Transverse colon (tissue), 3 donors: ENCODE measurements at regions not wholly inside any gene's neighbourhood (a gene's known extent, or its start where the extent isn't known, plus 50 kb on each side); places are given as distances from the start of the nearest gene placed in this dataset.

Experiments
- EP300 ChIP-seq: sonication (generic); formaldehyde crosslinking; IDR thresholded peaks from one replicate; pipeline ENCODE4 v1.6.1; 2017; ENCODE audit warnings: antibody characterized with exemption, low read depth
- POLR2A ChIP-seq: fragments of 450-650 bp; IDR thresholded peaks from one replicate; pipeline ENCODE4 v1.6.1; 2016; ENCODE audit warnings: antibody characterized with exemption, mild to moderate bottlenecking, moderate library complexity
- TF ChIP-seq, protein P1 (sequence below), 5 experiments: fragments of 200-600 bp in 3 of 5; fragments of 450-650 bp in 2 of 5; sonication (generic) in 3 of 5; IDR thresholded peaks; 1 replicate in 2 of 5; 2 replicates in 3 of 5; pipeline ENCODE4 v1.5.1; 2016 to 2017; ENCODE audit warnings: antibody characterized with exemption in 5 of 5, inconsistent platforms in 3 of 5, mild to moderate bottlenecking in 2 of 5, moderate library complexity in 1 of 5

DNA sequence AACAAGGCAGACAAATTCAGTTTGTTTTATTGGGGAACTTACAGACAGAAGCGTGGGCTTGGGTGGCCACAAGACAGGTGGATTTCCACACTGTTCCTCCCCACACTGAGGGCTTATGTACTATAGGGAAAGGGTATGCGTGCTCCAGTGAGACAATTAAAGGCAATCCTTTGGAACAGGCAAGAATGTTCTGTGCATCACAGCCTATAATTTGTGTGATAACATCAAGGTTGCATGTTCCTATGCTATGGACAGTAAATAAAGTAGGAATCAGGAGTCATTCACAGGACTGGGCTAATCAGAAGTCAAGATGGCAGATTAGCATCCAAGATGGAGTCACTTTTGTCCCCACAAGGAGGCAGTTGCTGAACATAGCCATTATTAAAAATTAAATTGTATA lies 84.6 kb upstream of the TRIM2 start:
- TF ChIP-seq, protein P1, sequence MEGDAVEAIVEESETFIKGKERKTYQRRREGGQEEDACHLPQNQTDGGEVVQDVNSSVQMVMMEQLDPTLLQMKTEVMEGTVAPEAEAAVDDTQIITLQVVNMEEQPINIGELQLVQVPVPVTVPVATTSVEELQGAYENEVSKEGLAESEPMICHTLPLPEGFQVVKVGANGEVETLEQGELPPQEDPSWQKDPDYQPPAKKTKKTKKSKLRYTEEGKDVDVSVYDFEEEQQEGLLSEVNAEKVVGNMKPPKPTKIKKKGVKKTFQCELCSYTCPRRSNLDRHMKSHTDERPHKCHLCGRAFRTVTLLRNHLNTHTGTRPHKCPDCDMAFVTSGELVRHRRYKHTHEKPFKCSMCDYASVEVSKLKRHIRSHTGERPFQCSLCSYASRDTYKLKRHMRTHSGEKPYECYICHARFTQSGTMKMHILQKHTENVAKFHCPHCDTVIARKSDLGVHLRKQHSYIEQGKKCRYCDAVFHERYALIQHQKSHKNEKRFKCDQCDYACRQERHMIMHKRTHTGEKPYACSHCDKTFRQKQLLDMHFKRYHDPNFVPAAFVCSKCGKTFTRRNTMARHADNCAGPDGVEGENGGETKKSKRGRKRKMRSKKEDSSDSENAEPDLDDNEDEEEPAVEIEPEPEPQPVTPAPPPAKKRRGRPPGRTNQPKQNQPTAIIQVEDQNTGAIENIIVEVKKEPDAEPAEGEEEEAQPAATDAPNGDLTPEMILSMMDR (IDR thresholded peaks at IDR 0.05), result no peak
- no peak for TF ChIP-seq EP300
- TF ChIP-seq POLR2A, result no peak
